ENCODE measurements at regions not wholly inside any gene's neighbourhood (a gene's known extent, or its start where the extent isn't known, plus 50 kb on each side); places are given as distances from the start of the nearest gene placed in this dataset.

DNA sequence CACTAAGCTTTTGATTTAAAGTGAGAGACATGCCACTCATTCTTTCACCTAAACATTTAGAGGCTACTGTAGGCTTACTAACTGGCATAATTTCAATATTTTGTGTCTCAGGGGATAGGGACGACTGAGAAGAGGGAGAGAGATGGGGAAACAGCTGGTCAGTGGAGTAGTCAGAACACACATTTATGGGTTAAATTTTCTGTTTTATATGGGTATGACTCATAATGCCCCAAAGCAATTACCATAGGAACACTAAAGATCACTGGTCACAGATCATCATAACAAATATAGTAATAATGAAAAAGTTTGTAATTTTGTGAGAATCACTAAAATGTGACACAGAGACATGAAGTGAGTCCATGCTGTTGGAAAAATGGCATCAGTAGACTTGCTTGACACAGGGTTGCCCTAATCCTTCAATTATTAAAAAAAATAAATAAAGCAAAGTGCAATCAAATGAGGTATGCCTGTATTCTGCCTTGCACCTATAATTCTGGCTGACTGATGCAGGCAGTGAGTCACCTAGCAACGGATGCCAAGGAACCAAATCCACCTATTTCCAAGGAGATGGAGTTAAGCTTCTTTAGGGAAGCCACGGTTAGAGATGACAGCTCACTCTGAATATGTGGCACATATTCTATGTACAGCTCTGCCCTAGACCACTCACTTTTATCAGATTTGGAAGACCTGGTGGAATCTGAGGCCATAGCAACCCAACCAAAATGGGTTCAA, 166.1 kb downstream of the MARCHF11 start:
- H3K4me1 Mint-ChIP-seq, result peaks cover 1% of the 10 kb centered on the region
- H3K9me3 Mint-ChIP-seq, result peaks cover 44% of the 10 kb centered on the region
- DNase-seq (ENCODE audit: low spot score in 2 of 2, unreplicated experiment in 2 of 2), result no peak
- TF ChIP-seq, protein P1, sequence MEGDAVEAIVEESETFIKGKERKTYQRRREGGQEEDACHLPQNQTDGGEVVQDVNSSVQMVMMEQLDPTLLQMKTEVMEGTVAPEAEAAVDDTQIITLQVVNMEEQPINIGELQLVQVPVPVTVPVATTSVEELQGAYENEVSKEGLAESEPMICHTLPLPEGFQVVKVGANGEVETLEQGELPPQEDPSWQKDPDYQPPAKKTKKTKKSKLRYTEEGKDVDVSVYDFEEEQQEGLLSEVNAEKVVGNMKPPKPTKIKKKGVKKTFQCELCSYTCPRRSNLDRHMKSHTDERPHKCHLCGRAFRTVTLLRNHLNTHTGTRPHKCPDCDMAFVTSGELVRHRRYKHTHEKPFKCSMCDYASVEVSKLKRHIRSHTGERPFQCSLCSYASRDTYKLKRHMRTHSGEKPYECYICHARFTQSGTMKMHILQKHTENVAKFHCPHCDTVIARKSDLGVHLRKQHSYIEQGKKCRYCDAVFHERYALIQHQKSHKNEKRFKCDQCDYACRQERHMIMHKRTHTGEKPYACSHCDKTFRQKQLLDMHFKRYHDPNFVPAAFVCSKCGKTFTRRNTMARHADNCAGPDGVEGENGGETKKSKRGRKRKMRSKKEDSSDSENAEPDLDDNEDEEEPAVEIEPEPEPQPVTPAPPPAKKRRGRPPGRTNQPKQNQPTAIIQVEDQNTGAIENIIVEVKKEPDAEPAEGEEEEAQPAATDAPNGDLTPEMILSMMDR (IDR thresholded peaks at IDR 0.05; ENCODE audit: unreplicated experiment), result no peak
- H3K4me3 Mint-ChIP-seq, result no peak overlapping the region
- H3K36me3 Mint-ChIP-seq, result no peaks in the 10 kb centered on the region
- peaks cover 6% of the 10 kb centered on the region for H3K27me3 Mint-ChIP-seq (ENCODE audit: low read depth)
- no peak overlapping the region for H3K27ac Mint-ChIP-seq

DNA sequence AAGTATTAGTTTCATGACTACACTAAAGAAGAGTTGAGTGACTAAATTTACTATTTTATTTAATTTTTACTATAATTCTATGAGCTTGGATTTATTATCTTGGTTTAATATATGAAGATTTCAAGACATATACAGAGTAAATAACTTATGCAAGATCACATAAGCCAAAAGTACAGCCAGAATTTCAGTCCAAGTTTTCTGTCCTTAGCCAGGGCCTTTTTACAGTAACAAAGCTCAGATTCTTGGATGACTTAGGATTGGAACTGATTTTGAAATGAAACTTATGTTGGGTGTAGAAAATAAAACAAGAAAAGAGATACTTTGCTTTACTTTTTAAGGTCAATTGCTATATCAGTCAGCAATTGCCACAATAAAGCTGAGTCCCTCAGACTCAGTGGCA, 170.3 kb downstream of the MARCHF11 start:
- H3K4me3 Mint-ChIP-seq, result no peak overlapping the region
- no peaks in the 10 kb centered on the region for H3K36me3 Mint-ChIP-seq
- no peaks in the 10 kb centered on the region for H3K4me1 Mint-ChIP-seq
- H3K27ac Mint-ChIP-seq, result no peak overlapping the region
- TF ChIP-seq, protein P1 (IDR thresholded peaks at IDR 0.05; ENCODE audit: unreplicated experiment), result no peak
- DNase-seq (ENCODE audit: low spot score in 2 of 2, unreplicated experiment in 2 of 2), result no peak
- H3K9me3 Mint-ChIP-seq, result peaks cover 30% of the 10 kb centered on the region
- peaks cover 6% of the 10 kb centered on the region for H3K27me3 Mint-ChIP-seq (ENCODE audit: low read depth)

DNA sequence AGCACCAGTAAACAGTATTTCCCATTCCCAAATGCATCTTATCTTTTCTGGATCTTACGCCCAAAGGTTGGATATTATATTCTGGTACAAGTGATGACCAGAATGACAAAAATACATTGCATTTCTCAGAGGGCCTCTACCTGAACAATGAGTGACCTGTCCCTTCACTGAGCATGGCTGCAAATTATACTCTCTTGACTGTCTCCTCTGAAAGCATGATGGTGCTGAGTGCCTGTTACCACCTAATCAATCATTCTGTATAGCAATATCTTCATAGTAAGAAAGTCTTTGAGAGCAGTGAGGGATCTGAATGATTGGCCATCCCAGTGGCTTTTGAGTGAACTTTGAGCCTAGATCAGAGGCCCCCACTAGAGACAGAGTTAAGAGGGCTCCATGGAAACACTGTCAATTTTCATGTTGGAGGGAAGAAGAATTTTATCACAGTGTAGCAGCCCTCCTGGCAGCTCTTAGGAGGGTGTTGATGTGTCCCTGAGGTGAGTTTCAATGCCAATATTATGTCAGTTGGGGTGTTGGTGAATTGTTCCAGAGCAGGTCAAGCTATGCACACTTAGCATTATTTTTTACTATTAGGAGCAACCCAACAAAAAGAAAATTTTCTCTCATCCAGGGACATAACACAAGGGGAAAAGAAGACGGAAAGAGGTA, 171.7 kb downstream of the MARCHF11 start:
- H3K9me3 Mint-ChIP-seq, result peaks cover 33% of the 10 kb centered on the region
- H3K27me3 Mint-ChIP-seq (ENCODE audit: low read depth), result peaks cover 9% of the 10 kb centered on the region
- DNase-seq (ENCODE audit: low spot score in 2 of 2, unreplicated experiment in 2 of 2), result no peak
- no peak overlapping the region for H3K27ac Mint-ChIP-seq
- H3K36me3 Mint-ChIP-seq, result no peaks in the 10 kb centered on the region
- TF ChIP-seq, protein P1 (IDR thresholded peaks at IDR 0.05; ENCODE audit: unreplicated experiment), result no peak
- H3K4me1 Mint-ChIP-seq, result no peaks in the 10 kb centered on the region
- H3K4me3 Mint-ChIP-seq, result no peak overlapping the region

DNA sequence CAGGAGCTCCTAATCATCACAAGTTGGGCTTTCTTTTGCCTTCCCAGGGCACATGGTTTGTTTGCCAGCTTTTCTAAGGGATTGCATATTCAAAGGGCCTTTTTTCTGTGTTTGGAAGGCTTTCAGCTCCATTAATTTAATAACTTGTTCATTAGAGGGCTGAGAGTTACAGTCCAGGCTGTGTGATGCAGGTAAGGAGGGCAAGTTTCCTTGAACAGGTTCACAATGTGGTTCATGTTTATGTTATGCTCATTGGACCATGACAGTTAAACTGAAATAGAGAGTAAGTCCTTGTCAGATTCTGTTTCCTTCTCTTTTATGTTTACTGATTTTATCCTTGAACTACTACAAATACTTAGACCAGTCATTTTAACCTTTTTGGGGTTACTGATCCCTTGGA, 174.4 kb downstream of the MARCHF11 start:
- H3K4me1 Mint-ChIP-seq, result no peaks in the 10 kb centered on the region
- H3K36me3 Mint-ChIP-seq, result no peaks in the 10 kb centered on the region
- H3K4me3 Mint-ChIP-seq, result no peak overlapping the region
- H3K27ac Mint-ChIP-seq, result no peak overlapping the region
- no peak for DNase-seq (ENCODE audit: low spot score in 2 of 2, unreplicated experiment in 2 of 2)
- TF ChIP-seq, protein P1 (IDR thresholded peaks at IDR 0.05; ENCODE audit: unreplicated experiment), result no peak
- peaks cover 36% of the 10 kb centered on the region for H3K9me3 Mint-ChIP-seq
- H3K27me3 Mint-ChIP-seq (ENCODE audit: low read depth), result peaks cover 19% of the 10 kb centered on the region

DNA sequence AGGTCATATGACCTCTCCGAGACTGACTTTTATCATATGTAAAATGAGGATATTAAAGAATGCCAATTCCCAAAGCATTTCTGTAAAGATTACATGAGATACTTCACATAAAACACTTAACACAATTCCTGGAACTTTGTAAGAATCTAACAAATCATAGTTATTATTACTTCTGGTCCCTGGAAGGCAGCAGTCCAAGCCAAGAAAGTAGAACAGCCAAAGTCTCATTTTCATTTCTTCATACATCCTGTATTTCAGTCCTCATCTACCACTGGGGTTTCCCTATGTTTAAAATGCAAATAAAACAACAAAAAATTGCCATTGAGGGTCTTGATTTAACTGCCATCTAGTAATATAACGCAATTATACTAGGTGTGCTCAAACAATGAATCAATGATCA, 179.5 kb downstream of the MARCHF11 start:
- H3K4me1 Mint-ChIP-seq, result peaks cover 4% of the 10 kb centered on the region
- H3K36me3 Mint-ChIP-seq, result no peaks in the 10 kb centered on the region
- TF ChIP-seq, protein P1 (IDR thresholded peaks at IDR 0.05; ENCODE audit: unreplicated experiment), result no peak
- DNase-seq (ENCODE audit: low spot score in 2 of 2, unreplicated experiment in 2 of 2), result no peak
- peaks cover 15% of the 10 kb centered on the region for H3K9me3 Mint-ChIP-seq
- H3K27me3 Mint-ChIP-seq (ENCODE audit: low read depth), result peaks cover 25% of the 10 kb centered on the region
- no peak overlapping the region for H3K27ac Mint-ChIP-seq
- no peak overlapping the region for H3K4me3 Mint-ChIP-seq
